ENCODE measurements at regions not wholly inside any gene's neighbourhood (a gene's known extent, or its start where the extent isn't known, plus 50 kb on each side); places are given as distances from the start of the nearest gene placed in this dataset.
"Not testable (repeated sequence)": the region's sequence is repeated elsewhere in the genome, so short reads cannot be mapped to it uniquely, and the experiment has no call there.

DNA sequence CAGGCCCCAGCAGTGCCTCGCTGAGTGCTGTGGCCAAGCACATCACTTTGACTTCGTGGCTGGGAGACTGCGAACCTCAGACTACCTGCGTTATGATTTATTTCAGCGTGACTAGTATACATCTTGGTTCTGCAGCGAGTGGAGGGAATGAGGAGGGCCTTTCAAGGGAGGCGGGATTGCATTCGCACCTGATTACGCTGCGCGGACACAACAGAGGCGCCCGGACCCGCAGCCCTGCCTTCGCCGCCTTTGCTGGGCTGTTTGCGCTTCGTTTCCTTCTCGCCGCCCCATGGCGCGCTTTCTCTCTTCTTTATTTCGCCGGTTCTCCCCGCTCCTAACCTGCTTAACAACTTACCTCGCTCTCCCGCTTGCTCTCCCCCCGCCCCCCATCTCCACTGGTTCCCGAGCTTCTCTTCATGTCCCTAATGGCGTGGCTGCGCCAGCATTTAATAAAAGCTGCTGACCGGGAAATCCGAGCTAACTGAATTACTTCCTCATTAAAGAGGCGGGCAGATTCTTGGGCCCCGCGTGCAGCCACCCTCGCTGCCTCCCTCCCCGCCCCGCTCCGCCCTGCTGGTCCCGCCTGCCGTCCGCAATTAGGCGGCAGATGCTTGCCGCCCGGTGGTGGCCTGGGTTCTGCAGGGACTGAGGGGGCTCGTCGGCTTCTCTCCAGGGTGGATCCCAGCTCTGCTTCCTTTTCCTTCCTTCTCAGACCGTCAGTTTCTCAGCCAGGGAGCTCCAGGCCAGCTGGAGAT, 257.6 kb upstream of the SDK2 start:
- DNase-seq = no peak

DNA sequence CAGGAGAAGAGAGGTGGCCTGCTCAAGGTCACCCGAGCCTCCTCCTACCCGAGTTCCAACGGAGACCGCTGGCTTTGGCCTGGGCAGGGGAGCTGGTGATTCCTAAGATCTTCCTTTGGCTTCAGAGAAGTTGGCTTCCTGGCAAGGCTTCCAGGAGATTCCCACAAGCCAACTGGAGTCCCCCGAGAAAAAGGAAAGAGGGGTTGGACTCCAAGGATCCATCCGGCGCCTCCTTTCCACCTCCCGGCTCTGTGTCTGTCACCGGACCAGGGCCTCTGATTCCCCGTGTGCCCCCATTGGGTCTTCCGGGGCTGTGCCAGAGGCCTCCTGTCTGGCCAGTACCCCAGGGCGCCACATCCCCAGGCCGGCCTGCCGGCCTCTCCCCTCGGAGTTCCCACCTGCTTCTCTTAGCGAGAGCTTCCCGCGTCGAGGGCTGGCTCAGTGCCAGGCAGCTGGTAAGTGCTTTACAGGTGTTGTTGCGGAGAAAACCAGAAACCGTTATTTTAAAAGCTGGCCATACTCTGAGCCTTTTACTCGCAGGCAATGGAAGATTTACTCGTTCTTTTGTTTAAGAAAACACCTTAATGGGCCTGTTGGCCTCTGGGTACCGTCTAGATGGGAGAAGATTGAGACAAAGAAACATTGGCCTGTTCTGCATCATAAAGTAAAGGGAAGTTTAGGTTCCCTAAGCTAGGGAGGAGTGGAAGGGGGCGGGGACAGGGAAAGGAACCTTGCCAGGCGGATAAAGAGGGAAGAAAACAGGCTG, 258.4 kb upstream of the SDK2 start:
- DNase-seq = no peak

DNA sequence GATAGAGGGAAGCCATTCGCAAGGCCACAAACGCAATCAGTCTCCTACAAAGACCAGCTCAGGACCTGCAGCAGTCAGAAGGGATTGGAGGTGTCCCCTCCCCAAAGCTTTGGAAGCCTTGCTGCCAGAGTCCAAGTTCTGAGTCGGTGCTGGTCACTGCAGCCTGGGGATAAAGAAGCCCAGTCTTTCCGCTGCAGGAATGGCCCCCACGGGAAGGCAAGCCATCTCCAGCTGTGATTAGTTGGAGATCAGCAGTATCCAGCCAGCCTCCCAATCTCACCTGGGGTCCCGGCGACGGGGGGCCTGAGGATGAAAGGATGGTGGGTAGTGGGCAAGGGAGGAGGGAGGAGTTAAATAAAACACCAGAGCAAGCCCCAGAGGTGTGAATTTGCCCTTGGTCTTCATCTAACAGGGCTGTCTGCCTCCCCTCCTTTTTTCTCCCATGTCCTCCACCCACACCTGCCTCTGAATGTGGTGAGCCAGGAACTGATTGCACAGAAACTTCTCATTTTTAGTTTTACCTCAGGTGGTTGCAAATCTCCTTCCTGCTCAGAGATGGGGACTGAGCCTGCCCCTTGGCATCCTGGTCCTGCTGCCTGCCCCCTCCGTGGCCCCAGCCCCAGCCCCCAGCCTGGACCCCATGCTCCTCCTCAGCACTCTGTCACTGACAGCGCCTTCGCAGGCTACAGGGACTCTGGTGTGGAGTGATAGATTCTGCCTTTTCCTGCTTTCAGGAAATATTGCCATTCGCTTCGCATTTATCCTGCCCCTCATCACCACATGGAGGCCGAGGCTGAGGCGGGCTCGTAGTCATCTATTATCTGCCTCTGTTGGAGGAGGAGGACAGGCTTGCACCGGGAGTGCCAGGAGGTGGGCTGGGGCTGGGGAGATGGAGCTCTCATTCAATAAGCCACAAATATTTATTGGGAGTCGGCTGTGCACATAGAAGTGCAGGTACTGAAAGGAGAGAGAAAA, 262.9 kb upstream of the SDK2 start:
- DNase-seq = no peak

DNA sequence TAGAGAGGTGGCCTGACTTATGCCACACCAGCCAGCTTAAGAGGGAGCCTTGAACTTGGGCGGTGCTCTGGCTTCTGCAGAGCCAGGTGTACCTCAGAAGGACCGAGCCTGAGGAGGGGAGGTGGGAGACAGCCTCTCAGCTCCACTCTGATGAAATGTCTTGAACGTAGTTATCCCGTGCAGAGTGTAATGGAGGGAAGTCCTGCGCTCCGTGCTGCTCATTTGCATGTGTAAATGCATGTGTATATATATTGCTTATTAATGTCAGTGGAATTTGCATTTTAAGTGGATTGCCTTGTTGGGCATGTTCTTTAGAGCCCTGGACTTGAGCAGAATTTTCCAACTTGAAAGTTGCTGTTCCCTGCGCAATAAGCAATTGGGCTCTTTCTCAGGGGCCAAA, 264.9 kb upstream of the SDK2 start:
- DNase-seq = no peak

DNA sequence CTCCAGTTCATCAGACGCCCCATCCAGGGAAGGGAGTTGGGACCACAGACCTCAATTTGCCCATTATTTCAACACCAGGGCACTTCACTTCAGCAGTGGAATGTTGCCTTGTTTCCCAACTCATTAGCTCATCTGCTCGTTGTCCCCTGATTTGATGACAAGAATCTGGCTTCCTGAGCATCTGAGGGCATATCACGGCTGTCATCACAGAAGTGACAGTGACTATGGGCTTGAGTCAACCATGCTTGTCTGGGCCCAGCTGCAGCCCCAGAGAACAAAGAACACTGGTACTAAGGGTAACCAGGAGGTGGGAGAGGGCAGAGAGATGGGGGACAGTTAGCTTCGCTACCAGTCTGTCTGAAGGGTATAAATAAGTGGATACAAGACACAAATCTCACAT, 266.0 kb upstream of the SDK2 start:
- DNase-seq = no peak

DNA sequence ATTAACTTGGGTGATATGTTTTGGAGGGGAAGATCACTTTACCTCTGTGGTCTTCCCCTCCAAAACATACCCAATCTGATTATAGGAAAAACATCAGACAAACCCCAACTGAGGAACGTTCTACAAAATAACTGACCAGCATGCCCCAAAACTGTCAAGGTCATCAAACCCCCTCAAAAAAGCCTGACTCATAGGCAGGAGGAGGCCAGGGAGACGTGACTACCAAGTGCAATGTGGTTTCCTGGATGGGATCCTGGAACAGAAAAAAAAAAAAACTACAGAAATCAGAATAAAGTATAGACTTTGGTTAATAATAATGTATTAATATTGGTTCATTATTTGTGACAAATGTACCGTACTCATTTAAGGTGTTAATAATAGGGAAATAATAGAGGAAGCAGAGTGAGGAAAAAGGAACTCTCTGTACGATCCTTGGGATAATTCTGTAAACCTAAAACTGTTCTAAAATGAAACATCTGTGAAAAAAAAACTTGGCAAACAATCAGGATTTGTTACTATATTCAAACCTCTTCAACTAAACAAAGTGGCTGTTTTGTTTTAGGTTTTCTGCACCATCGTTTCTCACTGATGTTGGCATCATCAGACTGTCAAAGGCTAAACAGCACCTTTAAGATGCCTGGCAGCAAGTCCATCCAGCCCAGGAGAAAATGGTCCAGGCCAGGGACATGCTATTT, 266.7 kb upstream of the SDK2 start:
- no peak for DNase-seq

DNA sequence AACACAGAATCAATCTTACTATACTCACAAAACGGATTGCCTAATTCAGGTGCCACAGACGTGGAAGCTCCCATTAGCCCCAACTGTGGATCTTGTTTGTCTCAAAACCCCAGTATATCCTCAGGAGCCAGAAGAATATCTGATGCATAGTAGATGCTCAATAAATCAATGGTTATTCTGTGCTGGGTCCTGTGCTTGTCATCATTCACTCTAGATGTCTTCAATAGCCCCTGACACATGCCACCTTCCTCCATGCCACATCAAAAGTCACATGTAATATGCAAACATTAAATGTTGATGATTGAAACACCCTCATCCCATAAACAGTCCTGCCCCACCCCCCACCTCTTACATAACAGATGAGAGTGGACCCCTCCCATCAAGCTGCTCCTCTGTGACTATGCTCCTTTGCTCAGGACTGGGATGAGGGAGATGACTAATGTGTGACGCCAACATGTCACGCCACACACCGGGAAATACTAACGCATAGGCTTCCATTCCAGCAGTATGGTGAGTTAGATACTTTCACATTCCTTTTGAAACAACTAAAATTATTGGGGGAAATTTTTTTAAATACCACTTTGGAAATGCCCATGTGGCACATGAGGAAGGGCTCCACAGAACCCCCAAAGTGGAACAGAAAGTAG, 267.6 kb upstream of the SDK2 start:
- DNase-seq = no peak

DNA sequence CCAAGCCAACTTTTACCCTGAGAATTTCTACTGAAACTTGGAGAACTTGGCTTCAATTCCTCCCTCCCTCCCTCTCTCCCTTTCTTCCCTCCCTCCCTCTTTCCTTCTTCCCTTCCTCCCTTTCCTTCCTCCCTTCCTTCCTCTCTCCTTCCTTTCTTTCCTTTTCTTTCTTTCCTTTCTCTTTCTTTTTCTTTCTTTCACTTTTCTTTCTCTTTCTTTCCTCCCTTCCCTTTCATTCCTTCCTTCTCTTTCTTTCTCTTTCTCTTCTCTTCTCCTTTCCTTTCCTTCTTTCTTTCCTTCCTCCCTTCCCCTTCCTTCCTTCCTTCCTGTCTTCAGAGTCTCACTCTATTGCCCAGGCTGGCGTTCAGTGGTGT, 268.1 kb upstream of the SDK2 start:
- DNase-seq = no peak

DNA sequence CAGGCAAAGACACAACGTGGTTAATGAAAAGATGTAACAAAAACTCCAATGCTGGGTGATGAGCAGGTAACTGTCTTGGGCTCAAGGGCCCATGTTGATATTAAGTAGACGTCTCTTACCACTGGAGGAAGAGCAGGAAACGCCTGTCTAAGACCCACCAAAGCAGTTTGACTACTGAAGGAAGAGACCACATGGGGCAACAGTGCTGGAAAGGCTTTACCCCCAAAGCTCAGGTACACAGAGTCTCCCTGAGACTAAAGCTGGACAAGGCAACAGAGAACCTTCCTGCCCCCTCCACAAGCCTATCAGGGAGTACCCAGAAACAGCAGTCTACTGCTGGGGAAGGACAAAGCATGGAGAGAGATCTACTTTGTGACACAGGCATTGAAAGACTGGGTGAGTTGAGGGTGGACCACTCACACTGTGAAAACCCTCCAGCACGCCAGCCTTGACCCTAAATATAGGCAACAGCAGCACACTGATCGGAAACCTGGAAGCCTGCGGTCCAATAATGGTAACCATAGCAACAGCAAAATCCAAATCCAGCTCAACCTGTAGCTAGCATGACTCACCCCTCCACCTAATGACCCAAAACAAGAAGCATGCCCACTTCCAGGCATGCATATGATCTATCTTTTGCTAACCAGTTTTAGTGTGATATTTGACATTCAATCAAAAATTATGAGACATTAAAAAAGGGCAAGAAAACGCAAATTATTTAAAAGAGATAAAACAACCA, 270.5 kb upstream of the SDK2 start:
- no peak for DNase-seq

DNA sequence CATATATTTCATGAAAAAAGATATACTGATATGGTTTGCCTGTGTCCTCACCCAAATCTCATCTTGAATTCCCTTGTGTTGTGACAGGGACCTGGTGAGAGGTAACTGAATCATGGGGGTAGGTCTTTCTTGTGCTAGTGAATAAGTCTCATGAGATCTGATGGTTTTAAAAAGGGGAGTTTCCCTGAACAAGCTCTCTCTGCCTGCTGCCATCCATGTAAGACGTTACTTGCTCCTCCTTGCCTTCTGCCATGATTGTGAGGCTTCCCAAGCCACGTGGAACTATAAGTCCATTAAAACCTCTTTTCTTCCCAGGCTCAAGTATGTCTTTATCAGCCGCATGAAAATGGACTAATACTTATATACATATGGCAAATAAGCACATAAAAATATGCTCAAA, 274.8 kb upstream of the SDK2 start:
- not testable (repeated sequence) for DNase-seq

DNA sequence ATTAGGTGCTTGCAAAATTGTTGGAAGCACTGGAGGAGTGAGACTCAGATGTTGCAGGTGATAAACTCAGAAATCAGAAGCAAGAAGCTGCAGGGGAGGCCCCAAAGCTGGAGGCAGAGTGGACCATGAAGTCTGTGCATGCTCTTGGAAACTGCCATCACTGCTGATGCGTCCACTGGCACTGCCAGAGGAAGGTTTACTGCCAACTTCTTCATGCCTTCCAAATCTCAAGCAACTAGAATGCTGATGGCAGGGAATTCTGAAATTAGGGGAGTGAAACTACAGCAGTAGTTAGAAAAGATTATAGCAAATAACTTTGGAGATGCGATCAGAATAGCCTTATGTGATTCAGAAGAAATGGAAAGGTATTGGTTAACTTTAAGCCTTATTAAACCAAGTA, 277.1 kb upstream of the SDK2 start:
- DNase-seq = no peak

DNA sequence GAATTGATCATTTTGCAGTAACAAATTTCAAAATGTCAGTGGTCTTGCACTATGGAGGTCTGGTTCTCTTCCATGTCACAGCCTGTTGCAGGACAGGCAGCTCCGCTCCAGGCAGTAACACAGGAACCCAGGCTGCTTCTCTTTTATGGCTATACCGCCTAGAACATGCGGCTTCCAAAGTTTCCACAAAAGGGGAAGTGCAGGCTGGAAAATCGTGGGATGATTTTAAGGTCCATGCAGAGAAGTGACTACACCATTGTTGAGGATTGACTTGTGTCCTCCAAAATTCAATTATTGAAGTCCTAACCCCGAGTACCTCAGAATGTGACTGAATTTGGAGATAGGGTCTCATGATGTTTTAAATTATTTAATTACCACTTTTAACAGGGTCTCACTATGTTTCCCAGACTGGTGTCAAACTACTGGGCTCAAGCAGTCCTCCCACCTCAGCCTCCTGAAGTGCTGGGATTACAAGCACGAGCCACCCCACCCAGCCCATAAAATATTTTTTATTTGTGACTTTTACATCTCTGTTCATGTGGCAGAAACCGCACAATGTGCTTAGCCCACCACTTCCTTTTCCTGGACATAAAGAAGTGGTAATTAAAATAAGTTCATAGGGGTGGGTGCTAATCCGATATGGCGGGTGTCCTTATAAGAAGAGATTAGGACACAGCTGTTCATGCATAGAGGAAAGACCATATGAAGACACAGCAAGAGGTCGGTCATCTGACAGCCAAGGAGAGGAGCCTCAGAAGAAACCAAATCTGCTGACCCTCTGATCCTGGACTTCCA, 279.2 kb upstream of the RPL38 start:
- DNase-seq = no peak

DNA sequence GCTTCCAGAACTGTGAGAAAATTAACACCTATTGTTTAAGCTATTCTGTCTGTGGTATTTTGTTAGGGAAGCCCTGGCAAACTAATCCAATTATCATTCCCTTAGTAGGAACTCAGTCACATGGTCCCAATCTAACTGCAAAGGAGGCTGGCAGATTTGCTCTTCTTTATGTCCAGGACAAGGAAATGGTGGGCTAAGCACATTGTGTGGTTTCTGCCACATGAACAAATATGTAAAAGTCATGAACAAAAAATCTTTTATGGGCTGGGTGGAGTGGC, 278.6 kb upstream of the RPL38 start:
- DNase-seq = no peak

DNA sequence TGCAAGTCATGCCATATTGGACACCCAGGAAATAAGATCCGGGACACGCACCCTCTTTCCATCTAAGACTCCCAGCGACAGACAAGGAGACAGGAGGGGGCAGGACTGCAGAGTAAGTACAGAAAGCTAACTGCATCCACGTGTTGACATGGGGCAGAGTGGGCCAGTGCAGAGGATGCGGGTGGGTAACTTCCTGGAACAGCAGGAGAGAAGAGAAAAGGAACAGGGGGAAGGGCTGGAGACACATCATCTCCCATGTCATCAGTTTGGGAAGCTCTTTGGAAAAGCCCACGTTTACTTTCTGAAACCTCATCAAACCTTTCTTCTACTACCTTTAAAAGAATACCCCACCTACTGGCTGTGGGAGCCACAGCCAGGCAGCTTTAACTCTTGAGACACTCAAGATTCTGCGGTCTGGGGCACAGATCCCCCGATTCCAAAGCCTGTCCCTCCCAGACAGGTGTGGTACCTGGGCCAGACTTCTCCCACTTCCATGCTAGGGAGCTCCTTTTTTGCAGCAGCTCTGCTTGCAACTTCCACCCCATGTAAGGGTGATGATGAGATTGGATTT, 273.5 kb upstream of the RPL38 start:
- no peak for DNase-seq

DNA sequence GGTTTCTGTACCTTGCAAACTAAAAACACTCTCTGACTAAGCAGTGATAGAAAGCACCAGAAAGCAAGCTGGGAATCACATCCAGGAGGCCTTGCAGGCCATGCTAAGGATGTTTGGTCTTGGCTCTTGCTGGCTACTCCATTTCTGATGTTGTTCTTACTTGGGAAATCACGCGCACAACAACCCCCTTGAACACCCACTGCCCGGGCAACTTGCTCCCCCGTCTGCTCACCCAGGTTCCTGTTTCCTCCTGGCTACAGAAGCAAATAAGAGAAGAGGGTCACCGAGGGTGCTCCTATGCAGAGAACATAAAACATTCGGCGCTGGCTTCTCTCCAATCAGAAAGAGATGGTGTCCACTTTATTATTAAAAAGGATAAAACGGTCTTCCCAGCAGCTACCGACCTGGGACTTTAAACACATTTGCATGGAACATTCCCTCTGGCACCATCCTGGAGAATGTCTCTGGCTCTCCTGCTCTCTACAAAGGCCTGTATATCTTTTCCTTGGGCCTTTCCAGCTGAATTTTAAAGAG, 271.2 kb upstream of the RPL38 start:
- no peak for DNase-seq

DNA sequence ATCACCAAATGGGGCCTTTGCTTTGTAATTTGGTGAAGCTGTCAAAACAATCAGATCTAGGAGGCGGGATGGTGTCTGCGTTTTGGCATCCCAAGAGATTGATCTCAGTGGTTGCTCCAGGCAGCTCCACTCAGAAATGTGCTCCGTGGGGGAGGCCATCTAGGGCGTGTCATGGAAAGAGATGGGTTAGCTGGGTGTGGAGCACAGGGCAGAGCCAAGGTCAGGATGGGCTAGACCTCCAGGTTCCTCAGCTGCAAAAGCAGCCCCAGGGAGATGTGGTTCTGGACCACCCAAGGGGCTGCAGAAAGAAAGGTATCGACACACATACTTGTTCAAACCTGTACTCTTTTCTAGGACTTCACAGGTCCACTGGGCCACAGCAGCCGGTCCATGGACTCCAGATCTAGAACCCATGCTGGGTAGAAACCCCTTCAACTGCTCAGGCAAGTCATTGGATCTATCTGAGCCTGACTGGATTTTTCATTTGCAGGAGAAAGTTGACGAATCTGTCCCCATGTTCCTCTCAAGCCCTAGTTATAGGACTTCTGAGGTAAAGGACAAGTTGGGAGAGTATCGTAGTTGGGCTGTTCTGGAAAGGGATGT, 270.2 kb upstream of the RPL38 start:
- no peak for DNase-seq

DNA sequence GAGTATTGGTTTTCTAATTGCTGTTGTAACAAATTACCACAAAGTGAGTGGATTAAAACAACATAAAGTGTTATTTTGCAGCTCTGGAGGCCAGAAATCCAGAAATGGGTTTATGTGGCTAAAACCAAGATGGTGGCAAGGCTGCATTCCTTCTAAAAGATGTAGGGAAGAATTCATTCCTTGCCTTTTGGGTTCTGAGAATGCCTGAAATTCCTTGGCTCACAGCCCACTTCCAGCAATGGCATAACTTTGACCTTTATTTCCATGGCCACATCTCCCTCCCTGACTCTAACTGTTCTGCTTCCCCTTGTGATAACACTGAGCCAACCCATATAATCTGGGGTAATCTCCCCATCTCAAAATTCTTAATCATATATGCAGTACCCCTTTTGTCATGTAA, 269.6 kb upstream of the RPL38 start:
- no peak for DNase-seq

DNA sequence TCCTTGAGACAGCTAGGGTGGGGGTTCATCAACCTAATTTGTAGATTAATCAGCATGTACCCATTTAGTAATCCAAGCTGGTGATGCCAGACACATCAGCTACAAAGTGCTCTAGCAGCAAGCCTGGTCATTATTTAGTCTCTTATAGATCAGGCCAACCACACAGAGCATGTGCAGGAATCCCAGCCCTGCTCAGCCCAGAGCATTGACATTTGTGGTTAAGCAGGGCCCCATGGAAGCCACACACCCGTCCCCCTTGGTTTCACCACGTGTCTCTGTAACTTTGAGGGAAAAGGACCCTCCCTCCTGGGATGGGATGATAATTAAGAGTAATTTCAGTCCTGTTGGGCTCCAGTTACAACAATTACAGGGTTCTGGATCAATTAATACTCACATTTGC, 268.8 kb upstream of the RPL38 start:
- no peak for DNase-seq

DNA sequence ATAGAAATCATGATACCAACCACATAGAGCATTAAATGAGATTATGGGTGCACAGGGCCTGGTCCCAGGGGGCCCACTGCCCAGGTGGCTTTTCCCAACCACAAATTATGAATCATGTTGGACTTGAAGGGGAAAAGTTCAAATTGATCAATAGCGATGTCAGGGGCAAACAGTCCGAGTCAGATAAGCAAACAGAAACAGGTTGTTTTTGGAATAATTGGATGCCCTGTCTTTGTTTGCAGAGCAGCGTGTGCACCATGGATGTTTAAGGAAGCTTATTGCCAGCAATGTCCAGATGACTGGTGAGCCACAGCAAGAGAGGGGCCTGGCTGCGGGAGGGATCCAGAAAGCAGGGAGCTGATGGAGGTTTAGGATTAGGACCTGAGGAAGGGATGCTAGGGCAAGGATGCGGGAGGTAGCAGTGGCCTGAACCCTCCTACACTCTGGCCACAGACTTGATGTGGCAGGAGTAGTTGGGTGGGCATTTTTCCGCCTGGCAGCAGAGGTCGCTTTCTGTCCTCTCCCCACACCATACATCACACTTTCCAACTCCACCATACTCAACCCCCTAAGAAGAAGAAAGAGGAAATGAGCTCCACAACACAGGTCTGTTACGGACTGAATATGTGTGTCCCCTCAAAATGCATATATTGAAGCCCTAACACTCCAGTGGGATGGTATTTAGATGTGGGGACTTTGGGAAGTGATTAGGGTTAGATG, 266.4 kb upstream of the RPL38 start:
- DNase-seq = no peak
